ENCODE measurements at regions not wholly inside any gene's neighbourhood (a gene's known extent, or its start where the extent isn't known, plus 50 kb on each side); places are given as distances from the start of the nearest gene placed in this dataset.

GRCh38 chr2:156852210-156852609 lies 405.3 kb upstream of the GALNT5 start:
- dilution Hi-C loops (cut with MboI; ENCODE audit: extremely low pct_ligation_motif_present, low sequenced_read_pairs) (no loop called here), intact Hi-C loops (cut with micrococcal nuclease) (no loop called here)
- H3K79me2 ChIP-seq (ENCODE audit: control insufficient read depth, insufficient read depth, low read length), result no peaks in the 10 kb centered on the region
- no peaks in the 10 kb centered on the region for H4K20me1 ChIP-seq (replicated peaks; ENCODE audit: control insufficient read depth, extremely low read depth, insufficient read depth, low read length)
- no peak overlapping the region for H3K4me2 ChIP-seq (ENCODE audit: insufficient read depth, low read length)
- no TSS peak for BruUV-seq (replicated peaks)
- H3K27ac ChIP-seq (ENCODE audit: insufficient read depth, low read depth, low read length), result no peak overlapping the region
- H3K9me3 ChIP-seq (replicated peaks; ENCODE audit: control insufficient read depth, insufficient read depth, low read length), result no peaks in the 10 kb centered on the region
- ChIA-PET POLR2A (no interaction called here), CTCF (no interaction called here)
- H3K9ac ChIP-seq (replicated peaks; ENCODE audit: extremely low read depth, insufficient read depth, low read length), result no peak overlapping the region
- H3K27me3 ChIP-seq (ENCODE audit: control insufficient read depth in 2 of 2, insufficient read depth in 2 of 2, low read length in 2 of 2), result no peaks in the 10 kb centered on the region
- H2AFZ ChIP-seq (ENCODE audit: low read depth, low read length), result no peak overlapping the region
- FAIRE-seq (no peak), DNase-seq (ENCODE audit: low read depth, low spot score) (no peak)
- H3K9me1 ChIP-seq (replicated peaks; ENCODE audit: control insufficient read depth, extremely low read depth, insufficient read depth, low read length), result no peaks in the 10 kb centered on the region
- no peaks in the 10 kb centered on the region for H3K36me3 ChIP-seq (ENCODE audit: control insufficient read depth in 2 of 2, extremely low read depth in 1 of 2, insufficient read depth in 2 of 2, low read length in 2 of 2)
- no peak overlapping the region for H3K4me3 ChIP-seq (replicated peaks in 1 of 3; ENCODE audit: insufficient read depth in 1 of 3, low read depth in 1 of 3, low read length in 3 of 3)
- H3K4me1 ChIP-seq (ENCODE audit: control insufficient read depth, extremely low read depth, insufficient read depth, low read length), result no peaks in the 10 kb centered on the region
- TF ChIP-seq POLR2AphosphoS5 (IDR thresholded peaks at IDR 0.05; ENCODE audit: insufficient read depth, low read depth, low read length) (no peak), MYC (IDR thresholded peaks at IDR 0.05; ENCODE audit: low read depth, low read length) (no peak), POLR2A (IDR thresholded peaks at IDR 0.05; ENCODE audit: low read depth, low read length) (no peak), MAX (IDR thresholded peaks at IDR 0.05; ENCODE audit: insufficient read depth, insufficient read length) (no peak), EZH2 (IDR thresholded peaks at IDR 0.05; ENCODE audit: borderline replicate concordance, low read depth, low read length, severe bottlenecking) (no peak), FOS (IDR thresholded peaks at IDR 0.05; ENCODE audit: borderline replicate concordance, insufficient read depth, low read length) (no peak)

GRCh38 chr2:156852681-156853080 lies 404.8 kb upstream of the GALNT5 start:
- H3K27me3 ChIP-seq (ENCODE audit: control insufficient read depth in 2 of 2, insufficient read depth in 2 of 2, low read length in 2 of 2), result no peaks in the 10 kb centered on the region

More at GRCh38 chr2:156852681-156853080, 404.8 kb upstream of the GALNT5 start:
- Histone ChIP-seq H3K79me2 (ENCODE audit: control insufficient read depth, insufficient read depth, low read length) (no peaks in the 10 kb centered on the region), H3K27ac (ENCODE audit: insufficient read depth, low read depth, low read length) (no peak overlapping the region), H3K4me1 (ENCODE audit: control insufficient read depth, extremely low read depth, insufficient read depth, low read length) (no peaks in the 10 kb centered on the region), H4K20me1 (replicated peaks; ENCODE audit: control insufficient read depth, extremely low read depth, insufficient read depth, low read length) (no peaks in the 10 kb centered on the region), H3K4me2 (ENCODE audit: insufficient read depth, low read length) (no peak overlapping the region), H3K9ac (replicated peaks; ENCODE audit: extremely low read depth, insufficient read depth, low read length) (no peak overlapping the region), H3K9me1 (replicated peaks; ENCODE audit: control insufficient read depth, extremely low read depth, insufficient read depth, low read length) (no peaks in the 10 kb centered on the region), H3K36me3 (ENCODE audit: control insufficient read depth in 2 of 2, extremely low read depth in 1 of 2, insufficient read depth in 2 of 2, low read length in 2 of 2) (no peaks in the 10 kb centered on the region), H2AFZ (ENCODE audit: low read depth, low read length) (no peak overlapping the region), H3K9me3 (replicated peaks; ENCODE audit: control insufficient read depth, insufficient read depth, low read length) (no peaks in the 10 kb centered on the region), H3K4me3 (replicated peaks in 1 of 3; ENCODE audit: insufficient read depth in 1 of 3, low read depth in 1 of 3, low read length in 3 of 3) (no peak overlapping the region)
- POLR2A ChIA-PET, result no interaction called here
- FAIRE-seq (no peak), DNase-seq (ENCODE audit: low read depth, low spot score) (no peak)
- TF ChIP-seq FOS (IDR thresholded peaks at IDR 0.05; ENCODE audit: borderline replicate concordance, insufficient read depth, low read length), result no peak
- TF ChIP-seq MYC (IDR thresholded peaks at IDR 0.05; ENCODE audit: low read depth, low read length), result no peak
- TF ChIP-seq POLR2A (IDR thresholded peaks at IDR 0.05; ENCODE audit: low read depth, low read length), result no peak
- no peak for TF ChIP-seq MAX (IDR thresholded peaks at IDR 0.05; ENCODE audit: insufficient read depth, insufficient read length)
- TF ChIP-seq JUN (IDR thresholded peaks at IDR 0.05; ENCODE audit: borderline replicate concordance, insufficient read depth, insufficient read length, low read depth), result no peak
- TF ChIP-seq GATA2 (IDR thresholded peaks at IDR 0.05; ENCODE audit: insufficient read depth, insufficient read length, low read depth, low read length), result no peak
- TF ChIP-seq POLR2AphosphoS5 (IDR thresholded peaks at IDR 0.05; ENCODE audit: insufficient read depth, low read depth, low read length), result no peak
- no peak for TF ChIP-seq CTCF (IDR thresholded peaks at IDR 0.05; ENCODE audit: extremely low read depth in 1 of 2, insufficient read depth in 1 of 2, low read depth in 1 of 2, low read length in 2 of 2)
- TF ChIP-seq EZH2 (IDR thresholded peaks at IDR 0.05; ENCODE audit: borderline replicate concordance, low read depth, low read length, severe bottlenecking), result no peak
- CTCF ChIA-PET, result interaction anchor here (1.5 kb wide), 1 partner anchor 9 kb away, joined by 3 read pairs; no protein-coding TSS in a partner anchor
- dilution Hi-C loops (cut with MboI; ENCODE audit: extremely low pct_ligation_motif_present, low sequenced_read_pairs), result no loop called here
- no TSS peak for BruUV-seq (replicated peaks)
- intact Hi-C loops (cut with micrococcal nuclease), result no loop called here

Data from endothelial cell of umbilical vein (primary cell).